ENCODE measurements at regions not wholly inside any gene's neighbourhood (a gene's known extent, or its start where the extent isn't known, plus 50 kb on each side); places are given as distances from the start of the nearest gene placed in this dataset.

- TF ChIP-seq POLR2A (IDR thresholded peaks at IDR 0.05): no peak
- TF ChIP-seq, protein P1, sequence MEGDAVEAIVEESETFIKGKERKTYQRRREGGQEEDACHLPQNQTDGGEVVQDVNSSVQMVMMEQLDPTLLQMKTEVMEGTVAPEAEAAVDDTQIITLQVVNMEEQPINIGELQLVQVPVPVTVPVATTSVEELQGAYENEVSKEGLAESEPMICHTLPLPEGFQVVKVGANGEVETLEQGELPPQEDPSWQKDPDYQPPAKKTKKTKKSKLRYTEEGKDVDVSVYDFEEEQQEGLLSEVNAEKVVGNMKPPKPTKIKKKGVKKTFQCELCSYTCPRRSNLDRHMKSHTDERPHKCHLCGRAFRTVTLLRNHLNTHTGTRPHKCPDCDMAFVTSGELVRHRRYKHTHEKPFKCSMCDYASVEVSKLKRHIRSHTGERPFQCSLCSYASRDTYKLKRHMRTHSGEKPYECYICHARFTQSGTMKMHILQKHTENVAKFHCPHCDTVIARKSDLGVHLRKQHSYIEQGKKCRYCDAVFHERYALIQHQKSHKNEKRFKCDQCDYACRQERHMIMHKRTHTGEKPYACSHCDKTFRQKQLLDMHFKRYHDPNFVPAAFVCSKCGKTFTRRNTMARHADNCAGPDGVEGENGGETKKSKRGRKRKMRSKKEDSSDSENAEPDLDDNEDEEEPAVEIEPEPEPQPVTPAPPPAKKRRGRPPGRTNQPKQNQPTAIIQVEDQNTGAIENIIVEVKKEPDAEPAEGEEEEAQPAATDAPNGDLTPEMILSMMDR (IDR thresholded peaks at IDR 0.05): no peak
Measured at GRCh38 chr4:117512414-117512813, 427.0 kb upstream of the TRAM1L1 start.
